Fibroblast of the conjunctiva (primary cell): ENCODE measurements at regions not wholly inside any gene's neighbourhood (a gene's known extent, or its start where the extent isn't known, plus 50 kb on each side); places are given as distances from the start of the nearest gene placed in this dataset.
"Not testable (repeated sequence)": the region's sequence is repeated elsewhere in the genome, so short reads cannot be mapped to it uniquely, and the experiment has no call there.

Experiments used
- DNase-seq: peaks from one replicate; pipeline ENCODE4 v3.0.0-alpha.2; 2010; ENCODE audit warnings: low read depth

DNA sequence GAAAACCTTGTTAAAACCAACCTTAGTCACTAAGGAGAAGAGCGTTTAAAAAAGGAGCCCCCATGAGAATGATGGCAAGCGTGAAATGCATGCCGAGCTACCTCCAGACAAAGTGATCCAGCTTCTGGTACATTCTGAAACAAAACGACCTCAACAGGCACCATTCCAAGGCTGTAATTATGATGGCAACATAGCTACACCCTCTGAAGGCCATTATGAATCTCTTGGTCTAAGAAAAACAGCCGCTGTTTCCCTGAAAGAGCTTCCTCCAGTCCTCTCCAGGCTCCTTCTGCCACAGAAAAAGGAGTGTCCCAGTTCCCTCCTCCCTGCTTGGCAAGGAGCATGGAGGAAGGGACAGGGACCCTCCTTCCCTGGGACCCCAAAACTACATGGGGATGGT lies 50.0 kb upstream of the ABLIM1 start:
- no peak for DNase-seq

DNA sequence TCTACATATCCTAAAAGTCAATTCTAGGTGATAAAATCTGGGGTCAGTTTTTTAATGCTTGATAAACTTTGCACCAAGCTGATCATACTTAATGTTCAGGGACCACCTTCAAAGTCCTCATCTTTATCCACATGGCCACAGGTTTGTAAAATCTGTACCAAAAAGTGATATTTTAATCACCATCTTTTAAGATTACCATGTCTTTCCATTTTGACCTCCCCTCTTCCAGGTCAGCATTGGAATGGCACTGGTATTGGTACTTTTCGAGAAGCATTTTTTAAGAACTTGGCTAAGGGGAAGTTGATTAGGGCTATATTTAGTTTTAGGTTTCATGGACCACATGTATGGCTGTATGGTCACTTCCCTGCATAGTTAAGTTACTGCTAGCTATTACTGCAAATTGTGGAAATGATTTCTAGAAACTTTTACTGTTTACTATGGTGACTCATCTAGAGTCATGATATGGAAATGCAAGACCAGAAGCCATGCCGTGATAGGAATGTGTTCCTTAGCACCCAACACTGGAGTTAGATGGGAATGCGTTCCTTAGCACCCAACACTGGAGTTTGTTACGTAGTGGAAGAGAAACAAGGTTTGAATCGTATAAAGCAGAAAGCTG lies 50.8 kb upstream of the ABLIM1 start:
- no peak for DNase-seq

DNA sequence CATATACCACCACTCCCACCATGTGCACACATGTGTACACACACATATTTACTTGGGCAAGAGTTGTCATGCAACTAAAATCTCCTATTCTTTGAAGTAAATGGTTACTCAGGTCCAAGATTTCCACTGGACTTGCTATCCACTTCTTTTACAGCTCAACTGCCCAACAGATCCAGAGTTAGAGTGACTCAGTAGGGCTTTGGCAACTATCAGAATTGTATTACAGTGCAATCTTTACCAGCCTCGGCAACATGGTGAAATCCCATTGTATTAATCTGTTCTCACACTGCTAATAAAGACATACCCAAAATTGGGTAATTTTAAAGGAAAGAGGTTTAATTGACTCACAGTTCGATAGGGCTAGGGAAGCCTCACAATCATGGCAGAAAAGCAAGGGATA lies 51.9 kb upstream of the ABLIM1 start:
- no peak for DNase-seq

DNA sequence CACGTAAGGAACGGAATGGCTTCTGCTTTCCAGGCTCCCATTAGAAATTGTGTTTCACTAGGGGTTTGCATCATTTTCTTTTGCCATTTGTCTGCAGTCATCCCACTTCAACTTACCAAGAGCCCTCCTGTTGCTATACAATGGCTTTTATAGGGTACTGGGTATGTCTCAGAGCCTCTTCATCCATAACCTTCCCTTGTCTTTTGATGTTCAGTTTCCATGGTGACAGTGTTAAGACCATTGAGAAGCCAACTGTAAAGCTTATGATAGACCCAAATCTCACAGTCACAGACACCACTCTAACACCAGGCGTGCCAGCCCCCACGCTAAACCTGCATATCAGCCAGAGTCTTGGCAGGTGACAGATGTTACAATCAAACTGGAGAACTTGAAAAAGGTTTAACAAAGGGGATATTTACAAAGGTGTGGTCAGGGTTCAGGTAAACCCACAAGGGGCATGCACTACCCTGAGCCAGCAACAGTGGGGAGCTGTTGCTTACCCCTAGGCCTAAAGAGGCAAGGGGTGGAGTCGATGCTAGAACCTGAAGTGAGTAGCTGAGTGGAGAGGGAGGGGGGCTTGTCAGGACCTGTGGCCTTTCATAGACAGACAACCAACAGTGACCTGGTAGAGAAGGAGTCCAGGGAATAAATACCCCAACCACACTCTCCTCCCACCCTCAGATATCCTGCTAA lies 53.2 kb upstream of the ABLIM1 start:
- DNase-seq, result no peak

DNA sequence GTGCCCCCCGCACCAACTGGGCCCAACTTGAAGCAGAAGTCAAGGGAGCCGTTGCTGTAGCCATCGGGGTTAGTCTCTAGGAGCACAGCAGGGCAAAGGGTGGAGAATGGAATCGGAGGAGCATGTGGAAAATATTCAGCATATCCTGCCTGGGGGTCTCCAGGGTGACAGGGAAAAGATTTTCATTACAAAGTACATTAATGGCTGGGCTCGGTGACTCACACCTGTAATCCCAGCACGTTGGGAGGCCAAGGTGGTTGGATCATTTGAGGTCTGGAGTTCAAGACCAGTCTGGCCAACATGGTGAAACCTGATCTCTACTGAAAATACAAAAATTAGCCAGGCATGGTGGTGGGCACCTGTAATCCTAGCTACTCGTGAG lies 53.8 kb upstream of the ABLIM1 start:
- DNase-seq, result no peak

DNA sequence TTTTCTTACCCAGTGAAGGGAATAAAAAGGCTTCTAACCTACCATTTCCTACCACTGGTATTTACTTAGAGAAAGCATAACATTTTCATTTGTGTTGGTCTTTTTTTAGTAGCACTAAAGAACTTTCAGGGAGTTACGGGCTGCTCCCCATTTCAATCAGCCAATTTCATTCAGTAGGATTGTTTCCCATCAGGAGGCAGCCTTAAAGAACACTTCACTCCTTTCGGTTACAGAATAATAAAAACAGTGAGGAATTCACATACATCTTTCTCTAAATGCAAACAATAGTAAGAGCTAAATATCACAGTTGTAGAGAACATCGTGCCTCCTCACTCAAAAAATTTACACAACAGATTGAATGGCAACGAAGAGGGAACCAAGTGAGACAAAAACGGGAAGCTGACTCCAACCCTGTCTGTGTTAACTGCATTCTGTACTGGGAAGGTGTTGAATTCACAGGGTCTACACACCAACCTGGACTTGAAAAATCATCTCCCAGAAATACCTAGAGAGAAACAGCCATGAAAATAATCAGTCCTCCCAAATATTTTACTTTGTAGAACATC lies 55.5 kb upstream of the ABLIM1 start:
- DNase-seq, result no peak

DNA sequence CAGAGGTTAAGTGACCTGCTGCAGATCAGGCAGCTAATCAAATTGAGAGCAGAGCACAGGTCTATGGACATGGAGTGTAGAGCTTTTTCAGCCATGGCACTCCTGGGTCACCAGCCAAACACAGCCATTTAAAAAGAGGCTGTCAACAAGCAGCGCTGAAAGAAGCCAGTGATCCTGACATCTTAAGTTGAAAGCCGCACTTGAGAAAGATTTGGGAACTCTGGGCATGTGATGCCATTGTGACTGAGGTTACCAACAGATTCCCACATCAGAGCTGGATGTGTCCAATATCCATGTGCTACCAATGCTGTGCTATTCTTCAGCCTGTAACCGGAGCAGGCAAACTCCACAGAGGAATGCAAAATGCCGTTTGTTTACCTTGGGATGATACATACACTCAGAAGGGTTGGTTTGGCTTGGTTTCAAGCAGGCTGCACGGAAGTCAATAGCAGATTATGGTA lies 56.2 kb upstream of the ABLIM1 start:
- peak; percentile 68 for DNase-seq

DNA sequence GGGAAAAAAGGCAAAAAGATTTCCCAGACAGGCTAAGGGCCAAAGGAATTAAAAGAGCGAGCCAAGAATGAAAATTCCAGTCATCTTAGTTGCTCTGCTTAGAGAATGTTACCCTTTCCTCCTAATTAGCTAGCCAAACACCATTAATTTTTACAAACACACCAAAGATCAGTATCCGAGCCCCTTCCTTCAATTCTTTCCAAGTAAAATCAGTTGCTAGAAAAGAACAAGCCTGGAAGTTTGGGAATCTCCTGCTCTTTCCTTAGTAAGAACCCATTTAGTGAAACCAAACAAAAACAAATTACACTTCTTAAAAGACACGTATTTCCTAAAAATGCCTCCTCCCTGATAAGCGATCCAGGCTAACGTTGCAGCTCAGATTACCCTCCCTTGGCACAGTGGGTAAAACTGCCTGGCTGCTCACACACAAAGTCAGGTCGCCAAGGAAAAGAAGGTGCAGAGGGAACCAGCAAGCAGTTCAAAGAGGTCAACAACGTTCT lies 57.1 kb upstream of the ABLIM1 start:
- DNase-seq, result no peak

DNA sequence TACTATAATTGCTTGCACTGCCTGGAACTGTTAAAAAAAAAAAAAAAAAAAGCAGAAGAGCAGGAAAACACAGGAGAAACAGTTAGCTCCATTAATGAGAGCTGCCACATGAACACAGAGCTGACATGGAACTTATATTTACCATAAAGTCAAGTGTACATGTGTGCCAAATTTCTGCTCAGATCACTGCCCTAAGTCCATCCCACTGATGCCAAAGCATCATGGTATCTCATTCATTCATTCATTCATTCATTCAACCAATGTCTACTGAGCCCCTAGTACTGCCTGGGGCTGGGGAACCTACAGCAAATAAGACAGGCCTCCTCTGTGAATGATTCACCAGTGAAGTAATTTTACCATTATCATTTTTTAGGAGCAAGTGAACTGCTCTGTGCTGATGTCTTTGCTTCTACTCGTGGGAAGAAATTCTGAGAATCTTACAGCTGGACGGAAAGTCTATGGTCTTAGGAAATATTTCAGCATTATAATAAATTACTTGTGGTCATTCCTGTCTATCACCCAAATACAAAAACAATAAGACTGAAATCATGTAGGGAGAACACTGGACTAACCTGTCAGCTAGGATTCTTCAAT lies 58.8 kb upstream of the ABLIM1 start:
- DNase-seq, result no peak

DNA sequence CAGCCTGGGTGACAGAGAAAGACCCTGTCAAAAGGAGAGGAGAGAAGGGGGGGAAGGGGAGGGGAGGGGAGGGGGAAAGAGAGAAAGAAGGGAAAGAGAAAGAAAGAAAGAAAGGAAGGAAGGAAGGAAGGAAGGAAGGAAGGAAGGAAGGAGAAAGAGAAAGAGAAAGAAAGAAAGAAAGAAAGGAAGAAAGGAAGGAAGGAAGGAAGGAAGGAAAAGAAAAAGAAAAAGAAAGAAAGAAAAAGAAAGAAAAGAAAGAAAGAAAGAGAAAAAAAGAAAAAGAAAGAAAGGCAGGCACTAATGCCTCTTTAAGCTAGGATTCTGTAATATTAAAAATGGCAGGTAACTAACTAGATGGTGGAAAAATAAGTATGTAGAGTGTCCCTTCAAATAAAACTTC lies 59.8 kb upstream of the ABLIM1 start:
- DNase-seq, result not testable (repeated sequence)

DNA sequence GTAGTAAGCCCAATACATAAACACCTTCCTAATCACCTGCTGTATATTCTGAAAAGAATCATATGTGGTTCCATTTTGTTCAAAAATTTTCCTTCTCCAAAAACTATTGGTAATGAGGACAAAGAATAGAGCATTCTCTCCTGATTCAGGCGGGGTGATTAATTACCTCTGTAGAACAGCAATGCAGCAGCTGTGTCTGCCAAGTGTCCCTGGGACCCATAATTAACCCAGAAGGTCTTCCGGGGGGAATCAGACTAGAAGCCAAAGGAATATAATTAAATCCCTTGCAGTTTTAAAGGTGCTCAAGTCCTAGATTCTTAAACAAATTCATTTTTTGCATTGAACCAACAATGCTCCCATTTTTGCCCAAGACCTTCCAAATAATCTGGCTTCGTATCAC lies 60.3 kb upstream of the ABLIM1 start:
- DNase-seq, result no peak

DNA sequence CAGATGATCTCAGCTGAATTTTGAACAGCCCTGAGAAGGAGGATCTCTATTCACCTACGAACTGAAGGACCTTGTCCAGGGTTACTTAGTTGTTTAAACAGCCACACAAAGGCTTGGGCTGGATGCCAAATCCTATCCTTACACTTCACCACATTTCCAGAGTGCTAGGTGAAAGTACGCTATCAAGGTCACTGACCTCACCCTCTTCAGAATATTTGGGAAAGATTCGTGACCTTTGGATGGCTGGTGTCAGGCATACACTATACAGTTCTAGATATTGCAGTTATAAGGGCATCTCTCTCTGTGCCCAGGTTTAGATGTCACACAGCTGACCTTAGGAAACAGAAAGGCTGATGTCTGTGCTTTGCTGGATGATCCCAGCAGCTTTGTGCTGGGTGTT lies 61.2 kb upstream of the ABLIM1 start:
- no peak for DNase-seq

DNA sequence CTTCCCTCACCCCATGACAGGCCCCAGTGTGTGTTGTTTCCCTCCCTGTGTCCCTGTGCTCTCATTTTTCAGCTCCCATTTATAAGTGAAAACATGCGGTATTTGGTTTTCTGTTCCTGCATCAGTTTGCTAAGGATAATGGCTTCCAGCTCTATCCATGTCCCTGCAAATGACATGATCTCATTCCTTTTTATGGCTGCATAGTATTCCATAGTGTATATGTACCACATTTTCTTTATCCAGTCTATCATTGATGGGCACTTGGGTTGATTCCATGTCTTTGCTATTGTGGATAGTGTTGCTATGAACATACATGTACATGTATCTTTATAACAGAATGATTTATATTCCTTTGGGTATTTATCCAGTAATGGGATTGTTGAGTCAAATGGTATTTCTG lies 61.9 kb upstream of the ABLIM1 start:
- not testable (repeated sequence) for DNase-seq

DNA sequence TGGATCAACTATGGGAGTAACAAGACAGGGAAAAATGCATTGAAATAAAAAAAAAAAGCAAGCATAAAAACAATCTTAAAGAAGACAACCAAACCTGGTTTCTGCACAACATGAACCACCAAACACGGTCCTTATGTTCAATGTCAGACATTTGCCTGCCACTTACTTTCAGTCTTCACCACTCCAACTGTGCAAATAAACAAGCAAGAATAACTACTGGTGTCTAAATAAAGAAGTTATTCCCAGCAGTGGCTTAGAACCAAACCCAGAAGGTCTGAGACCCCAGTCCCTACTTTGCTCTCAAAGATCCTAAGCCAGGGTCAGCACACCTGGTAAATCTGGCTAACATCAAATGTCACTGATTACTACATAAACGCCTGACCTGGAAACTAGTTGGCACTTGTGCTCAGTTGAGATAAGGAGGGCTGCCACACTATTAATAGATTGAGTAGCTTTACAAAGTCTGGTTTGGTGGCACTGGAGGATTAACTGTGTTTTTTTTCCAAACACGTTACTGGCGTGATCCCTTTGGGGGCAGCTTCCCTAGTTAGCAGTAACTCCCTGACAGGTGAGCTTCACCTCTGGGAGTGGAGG lies 62.7 kb upstream of the ABLIM1 start:
- no peak for DNase-seq

DNA sequence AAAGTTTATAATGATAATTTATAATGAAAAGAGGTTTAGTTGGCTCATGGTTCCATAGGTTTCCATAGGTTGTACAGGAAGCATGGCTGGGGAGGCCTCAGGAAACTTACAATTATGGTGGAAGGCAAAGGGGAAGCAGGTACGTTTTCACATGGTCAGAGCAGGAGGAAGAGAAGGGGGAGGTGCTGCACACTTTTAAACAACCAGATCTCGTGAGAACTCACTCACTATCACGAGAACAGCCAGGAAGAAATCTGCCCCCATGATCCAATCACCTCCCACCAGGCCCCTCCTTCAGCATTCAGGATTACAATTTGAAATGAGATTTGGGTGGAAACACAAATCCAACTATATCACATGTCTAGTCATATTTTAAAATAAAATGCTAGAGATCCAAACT lies 64.1 kb upstream of the ABLIM1 start:
- not testable (repeated sequence) for DNase-seq

DNA sequence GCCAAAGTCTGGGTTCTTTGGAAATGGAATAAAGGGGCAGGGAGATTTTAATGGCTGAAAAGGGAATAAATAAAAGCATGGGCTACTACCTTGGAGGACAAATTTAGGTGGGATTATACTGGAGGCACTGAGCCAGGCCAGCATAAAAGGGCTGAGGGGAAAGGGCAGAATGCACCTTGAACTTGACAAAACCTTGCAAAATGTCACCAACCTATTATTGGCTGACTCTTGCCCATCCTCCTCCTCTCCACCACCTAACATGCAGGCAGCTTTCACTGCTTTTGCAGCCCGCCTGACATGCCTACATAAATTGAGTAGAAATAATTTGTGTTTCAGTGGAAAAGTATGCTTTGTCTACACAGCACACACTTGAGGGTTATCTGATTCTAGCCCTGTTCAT lies 65.3 kb upstream of the ABLIM1 start:
- no peak for DNase-seq

DNA sequence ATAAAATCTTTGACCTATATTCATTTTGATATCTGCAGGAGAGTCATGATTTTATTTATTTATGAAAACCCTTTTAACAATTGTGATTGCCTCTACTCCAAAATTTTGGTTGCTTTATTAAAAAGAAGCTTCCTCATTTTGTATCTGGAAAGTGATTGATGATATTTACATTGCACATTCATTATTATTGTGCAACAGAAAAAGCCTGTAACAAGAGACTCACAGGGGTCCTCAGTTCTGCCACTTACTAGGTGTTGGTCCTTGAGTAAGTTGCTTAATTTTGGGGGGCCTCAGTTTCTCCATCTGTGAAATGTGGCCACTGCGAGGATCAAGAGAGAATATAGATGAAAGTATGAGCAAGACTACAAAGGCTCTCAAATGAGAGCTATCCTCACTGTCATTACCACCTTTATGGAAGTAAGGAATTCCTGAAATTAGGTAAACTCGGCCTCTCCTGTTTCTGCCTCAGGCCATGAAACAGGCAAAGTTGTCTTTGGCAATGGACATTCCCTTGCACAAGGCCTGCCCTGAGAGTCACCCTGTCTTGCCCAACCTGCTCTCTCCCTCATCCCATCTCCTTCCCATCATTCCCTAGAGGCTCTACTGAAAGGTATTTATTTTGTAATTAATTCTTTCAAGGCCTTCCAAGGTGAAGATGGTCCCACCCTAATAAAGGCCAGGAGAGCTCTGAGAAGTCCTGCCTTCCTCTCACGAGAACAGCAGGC lies 66.1 kb upstream of the ABLIM1 start:
- no peak for DNase-seq

DNA sequence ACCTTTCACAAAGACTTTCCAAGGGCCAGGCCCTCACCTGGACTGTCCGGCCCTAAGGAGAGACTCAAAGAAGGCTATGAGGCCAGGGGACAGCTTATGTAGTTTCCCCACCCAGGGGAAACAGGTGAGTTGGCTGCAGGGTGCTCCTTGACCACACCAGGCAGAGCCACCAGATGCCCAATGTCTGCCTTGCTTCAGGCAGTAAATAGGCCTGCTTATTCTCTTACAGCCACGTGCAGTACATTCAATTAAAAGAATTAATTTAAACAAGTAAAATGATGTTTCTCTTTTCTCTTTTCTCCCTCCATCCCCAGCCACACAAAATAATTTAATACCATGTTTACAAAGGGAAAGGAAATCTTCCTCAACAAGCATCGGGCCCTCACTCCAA lies 66.6 kb upstream of the ABLIM1 start:
- no peak for DNase-seq

DNA sequence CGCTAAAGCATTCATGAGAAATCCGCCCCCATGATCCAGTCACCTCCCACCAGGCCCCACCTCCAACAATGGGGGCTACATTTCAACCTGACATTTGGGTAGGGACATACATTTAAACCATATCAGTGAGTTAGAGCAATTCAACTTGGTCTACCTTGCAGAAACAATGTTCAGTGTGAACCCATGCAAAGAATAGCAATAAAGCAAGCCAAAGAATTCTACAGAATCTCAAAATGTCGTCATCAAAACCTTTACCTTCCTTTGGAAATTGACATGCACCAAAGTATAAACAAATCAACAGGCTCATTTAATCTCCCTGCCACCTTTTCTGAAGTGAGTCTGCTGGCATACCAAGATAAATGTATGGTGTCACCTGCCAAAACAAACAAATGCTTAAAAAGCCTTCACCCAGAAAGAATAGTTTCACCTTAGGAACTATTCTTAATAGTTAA lies 68.8 kb upstream of the ABLIM1 start:
- no peak for DNase-seq

DNA sequence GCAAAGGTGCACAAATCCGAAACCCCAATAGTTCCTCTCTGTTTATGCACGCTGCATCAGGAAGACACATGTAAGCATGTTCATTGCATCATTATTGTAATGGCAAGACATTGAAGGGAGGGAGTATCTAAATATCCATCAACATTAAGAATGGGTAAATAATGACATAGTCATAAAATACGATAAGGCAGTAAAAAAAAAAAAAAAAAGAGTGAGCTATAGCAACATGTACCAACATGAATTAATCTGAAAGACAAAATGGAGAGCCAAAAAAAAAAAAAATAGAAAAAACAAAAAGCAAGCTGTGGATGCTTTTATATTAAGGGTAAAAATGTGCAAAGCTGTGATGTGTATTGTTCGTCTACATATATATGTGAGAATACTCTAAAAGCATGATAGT lies 70.2 kb upstream of the ABLIM1 start:
- no peak for DNase-seq

DNA sequence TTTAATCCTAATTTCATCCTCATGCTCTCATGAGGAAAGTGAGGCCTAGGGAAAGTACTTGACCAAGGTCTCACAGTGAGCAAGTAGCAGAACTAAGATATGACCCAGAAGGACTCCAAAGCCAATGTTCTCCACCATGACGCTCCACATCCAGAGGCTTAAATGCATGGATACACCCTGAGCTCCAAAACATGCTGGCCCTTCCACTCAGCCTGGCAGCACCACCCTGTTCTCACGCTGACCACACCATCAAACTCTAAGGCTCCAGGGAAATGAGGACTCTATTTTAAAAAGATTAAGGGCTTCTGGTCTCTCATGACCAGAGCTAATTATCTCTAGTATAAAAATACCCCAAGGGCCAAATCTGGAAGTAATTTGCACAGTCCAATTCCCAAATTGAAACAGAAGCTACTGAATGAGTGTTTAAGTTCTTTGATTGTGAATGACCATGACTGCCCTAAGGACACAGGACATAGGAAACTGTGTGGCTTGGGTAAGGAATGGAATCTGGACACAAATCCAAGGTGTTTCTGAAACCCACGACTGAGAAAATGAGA lies 71.1 kb upstream of the ABLIM1 start:
- DNase-seq, result no peak

DNA sequence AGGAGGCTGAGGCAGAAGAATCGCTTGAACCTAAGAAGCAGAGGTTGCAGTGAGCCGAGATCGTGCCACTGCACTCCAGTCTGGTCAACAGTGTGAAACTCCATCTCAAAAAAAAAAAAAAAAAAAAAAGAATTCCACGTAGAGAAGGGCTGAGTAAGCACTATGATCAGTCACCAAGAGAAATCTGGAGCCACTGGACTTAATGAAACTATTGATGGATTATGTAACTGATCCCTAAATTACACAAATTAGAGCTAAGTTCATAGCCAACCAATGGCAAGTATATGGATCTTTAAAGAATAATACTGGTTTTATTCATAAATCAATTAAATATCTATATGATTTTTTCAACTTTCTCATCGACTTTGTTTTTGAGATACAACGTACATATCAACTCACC lies 72.2 kb upstream of the ABLIM1 start:
- DNase-seq, result no peak
